HL-60 (cell line): ENCODE measurements at regions not wholly inside any gene's neighbourhood (a gene's known extent, or its start where the extent isn't known, plus 50 kb on each side); places are given as distances from the start of the nearest gene placed in this dataset.

Experiments
- CTCF ChIP-seq: IDR thresholded peaks from one replicate; pipeline ENCODE4 v1.5.1; 2011; ENCODE audit warnings: low read length, control low read depth, inconsistent platforms; ENCODE audit not compliant: insufficient read depth
- POLR2AphosphoS5 ChIP-seq: IDR thresholded peaks from 2 replicates; pipeline ENCODE4 v1.6.1; 2012; ENCODE audit warnings: low read depth
- REST ChIP-seq: IDR thresholded peaks from 2 replicates; pipeline ENCODE4 v1.6.1; 2012; ENCODE audit warnings: low read depth; ENCODE audit not compliant: insufficient replicate concordance

DNA sequence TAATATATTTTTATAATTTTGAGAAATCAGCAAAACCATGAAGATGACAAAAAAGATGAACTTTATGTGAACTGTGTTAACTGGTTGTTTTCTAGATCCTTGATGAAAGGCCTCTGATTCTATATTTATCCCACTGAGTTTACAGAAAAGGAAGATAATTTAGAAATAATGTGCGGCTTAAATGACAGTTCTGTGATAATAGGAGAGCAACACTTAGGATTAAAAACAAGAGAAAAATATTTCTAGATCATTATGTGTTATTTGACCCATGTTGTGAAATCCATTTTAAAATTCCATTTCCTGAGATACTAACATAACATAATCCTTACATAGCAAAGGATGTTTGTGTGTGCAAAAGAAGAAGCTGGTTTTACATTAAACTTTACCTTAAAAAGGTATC, 598.0 kb downstream of the DIPK2A start:
- TF ChIP-seq CTCF (no peak), REST (no peak), POLR2AphosphoS5 (no peak)
